GM03348 (cell line): ENCODE measurements at regions not wholly inside any gene's neighbourhood (a gene's known extent, or its start where the extent isn't known, plus 50 kb on each side); places are given as distances from the start of the nearest gene placed in this dataset.

ENCODE experiments used
- DNase-seq: peaks from one replicate; pipeline ENCODE4 v3.0.0; 2012; ENCODE audit warnings: low spot score

DNA sequence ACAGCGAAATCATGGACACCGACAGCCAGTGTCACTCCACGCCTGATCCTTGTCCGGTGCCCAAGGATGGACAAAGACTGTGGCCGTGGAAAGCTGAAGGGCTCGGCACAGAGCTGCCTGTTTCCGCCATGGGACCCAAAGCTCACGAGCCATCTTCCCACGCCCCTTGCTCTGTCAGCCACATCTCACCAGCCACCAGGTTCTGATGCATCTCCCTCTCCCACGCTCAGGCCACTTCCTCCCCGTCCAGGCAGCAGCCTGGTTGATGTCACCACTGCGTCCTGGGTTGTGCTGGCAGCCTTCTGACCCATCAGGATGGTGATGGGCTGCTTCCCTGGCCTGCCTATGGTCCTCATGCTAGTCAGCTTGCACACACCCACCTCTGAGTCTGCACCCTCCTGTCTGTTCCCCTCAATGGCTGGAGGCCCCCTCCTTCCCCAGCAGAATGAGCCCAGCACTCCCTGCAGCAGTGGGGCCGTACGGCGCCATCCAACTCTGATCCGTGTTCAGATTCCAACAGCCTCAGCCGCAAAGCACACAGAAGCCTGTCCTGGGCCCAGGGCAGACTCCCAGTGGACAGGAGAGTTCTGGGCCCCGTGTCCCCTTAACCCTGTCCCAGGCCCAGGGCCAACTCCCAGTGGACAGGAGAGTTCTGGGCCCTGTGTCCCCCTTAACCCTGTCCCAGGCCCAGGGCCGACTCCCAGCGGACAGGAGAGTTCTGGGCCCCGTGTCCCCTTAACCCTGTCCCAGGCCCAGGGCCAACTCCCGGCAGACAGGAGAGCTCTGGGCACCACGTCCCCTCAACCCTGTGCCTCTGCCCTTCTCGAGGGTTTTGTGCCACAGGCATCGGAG is 259.5 kb downstream of the BRD1 start:
- no peak for DNase-seq

DNA sequence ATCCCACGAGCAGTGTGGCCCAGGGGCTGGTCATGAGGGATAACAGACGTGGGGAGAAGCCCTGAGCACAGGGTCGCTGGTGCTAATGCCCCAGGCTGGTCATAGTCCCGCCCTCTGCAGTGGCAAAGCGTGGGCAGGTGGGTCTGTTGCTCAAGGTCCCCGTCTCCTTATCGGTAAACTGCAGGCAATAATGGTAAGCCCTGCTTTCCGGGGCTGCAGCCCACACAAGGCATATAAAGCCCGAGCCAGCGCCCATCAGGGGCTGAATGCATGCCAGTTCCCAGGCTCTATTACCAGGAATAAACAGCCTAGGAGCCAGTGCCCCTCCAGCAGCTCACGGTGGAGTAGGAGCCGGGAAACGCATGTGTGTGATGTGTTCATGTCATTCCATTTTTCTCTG is 261.0 kb downstream of the BRD1 start:
- no peak for DNase-seq

DNA sequence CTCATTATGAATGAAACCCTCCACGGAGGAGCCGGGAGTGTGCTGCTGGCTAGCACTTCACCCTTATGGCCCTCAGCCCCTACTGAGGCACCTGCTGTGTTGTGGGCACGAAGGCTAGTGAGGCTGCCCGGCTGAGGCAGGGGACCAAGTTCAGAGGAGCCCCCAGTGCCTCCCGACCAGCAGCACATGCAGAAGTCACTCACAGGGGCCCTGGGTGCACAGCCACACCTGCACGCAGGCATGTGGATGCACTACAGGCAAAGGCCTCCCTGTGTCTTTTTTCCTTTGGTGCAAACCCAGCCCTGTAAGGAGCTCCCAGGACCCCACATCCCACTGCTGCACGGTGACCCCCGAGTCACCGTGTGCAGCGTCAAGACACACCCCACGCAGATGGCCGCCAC is 261.5 kb downstream of the BRD1 start:
- no peak for DNase-seq

DNA sequence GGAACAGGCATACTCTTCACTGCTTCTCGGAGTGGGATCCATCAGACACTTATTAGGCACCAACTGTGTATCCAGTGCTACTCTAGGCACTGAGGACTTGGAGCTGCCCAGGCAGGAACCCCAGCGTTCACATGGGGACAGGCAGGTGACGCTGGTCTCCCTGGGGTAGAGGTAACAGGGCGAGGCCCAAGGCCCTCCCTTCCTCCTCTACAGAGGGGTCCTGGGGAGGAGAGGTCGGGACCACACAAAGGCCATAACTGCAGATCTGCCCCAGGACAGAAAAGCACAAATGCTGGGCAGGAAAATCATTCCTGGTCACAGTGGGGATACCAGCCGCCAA is 262.2 kb downstream of the BRD1 start:
- no peak for DNase-seq

DNA sequence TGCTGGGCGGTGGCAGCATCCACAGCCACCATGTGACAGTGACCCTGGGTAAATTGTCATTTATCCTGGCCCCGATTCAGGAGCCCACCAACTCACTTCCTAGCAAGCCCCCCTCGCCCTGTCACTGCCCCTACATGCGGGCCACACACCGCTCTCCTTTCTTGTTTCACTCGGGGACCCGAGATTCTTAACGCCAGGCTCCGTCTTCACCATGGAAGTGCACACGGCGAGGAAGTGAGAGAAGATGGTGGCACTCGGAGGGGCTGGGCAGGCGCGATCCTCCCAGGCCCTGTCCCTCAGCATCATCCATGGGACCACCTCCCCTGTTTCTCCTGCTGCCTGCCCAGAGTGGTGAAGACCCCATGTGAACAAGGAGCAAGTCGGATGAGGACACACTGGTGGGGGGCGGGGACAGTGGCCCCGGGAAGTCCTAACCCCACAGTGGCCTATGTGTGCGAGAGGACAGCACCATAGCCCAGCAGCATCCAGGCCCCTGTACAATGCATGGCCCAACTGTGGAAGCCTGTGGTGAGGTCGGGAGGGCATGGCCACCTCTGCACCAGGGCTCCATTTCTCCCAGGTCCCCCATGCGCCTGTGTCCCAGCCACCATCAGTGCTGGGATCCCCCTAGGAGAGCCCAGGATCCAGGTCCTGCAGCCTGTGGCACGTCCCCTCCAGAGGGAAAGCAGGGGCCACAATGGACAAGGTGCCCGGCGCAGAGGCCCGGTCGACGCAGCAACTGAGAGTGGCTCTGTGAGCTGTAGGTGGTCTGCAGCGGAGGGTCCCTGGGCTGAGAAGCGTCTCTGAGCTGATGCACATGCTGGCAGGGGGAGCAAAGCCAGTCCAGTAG is 262.8 kb downstream of the BRD1 start:
- DNase-seq = no peak

DNA sequence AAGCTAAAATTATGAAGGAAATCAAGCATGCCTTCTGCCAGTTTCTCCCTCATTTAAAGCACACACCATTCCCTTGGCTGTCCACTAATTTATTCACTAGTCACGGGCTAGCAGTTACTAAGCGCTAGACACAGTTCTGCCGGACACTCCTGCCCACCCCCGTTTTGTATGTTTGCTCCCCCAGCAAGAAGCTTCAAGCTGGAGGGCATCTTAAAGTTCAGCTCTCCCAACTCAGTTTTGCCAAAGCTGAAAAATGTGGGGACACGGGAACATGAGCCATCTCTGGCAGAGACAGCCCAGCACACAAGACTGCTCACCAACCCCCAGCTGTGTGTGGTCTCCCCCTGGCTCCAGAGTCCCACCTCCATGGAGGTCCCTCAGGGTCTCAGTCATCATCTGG is 263.6 kb downstream of the BRD1 start:
- DNase-seq = no peak

DNA sequence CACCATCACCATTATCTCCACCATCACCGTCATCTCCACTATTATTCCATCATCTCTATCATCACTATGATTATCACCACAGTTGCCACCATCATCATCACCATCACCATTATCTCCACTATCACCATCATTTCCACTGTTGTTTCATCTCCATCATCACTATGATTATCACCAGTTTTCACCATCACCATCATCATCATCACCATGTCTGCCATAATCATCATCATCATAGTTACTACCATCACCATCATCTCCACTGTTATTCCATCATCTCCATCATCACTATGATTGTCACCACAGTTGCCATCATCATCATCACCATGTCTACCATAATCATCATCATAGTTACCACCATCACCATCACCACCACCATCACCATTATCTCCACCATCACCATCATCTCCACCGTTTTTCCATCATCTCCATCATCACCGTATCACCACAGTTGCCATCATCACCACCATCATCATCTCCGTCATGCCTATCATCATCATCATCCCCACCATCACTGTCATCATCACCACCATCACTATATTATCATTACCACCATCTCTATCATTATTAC is 264.9 kb downstream of the BRD1 start:
- no peak for DNase-seq

DNA sequence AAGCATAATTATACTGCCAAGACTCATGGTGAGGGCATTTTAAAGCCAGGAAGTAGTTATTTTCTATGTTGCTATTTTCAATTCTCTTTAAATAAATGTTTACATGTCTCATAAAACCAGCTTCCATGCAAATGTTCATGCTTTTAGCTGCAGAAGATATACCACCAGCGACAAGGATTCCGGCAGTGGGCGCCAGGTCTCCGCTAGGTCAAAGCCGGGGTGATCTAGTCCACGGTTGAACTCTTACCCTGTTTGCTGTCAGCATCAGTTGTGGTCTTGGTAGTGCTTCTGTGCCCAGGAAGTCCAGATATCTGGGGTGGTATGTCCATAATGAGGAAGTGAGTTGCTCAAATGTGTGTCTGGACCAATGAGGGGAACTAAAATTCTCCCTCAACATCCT is 265.7 kb downstream of the BRD1 start:
- no peak for DNase-seq

DNA sequence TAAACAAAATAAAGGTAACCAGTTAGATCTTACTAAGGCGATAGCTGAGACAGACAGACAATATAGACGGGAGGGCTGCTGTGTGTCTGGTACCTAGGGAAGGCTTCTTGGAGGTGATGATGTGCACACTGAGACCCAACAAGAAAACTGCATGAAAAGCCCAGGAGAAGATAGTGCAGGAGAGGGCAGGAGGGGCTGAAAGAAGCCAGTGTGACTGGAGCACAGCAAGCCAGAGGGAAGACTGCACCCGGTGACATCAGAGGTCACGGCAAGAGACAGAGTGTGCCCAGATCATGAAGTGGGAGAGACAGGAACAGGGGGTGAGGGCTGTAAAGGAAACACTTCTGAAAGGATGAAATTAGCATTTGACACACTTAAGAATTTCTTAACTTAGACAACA is 266.3 kb downstream of the BRD1 start:
- no peak for DNase-seq

DNA sequence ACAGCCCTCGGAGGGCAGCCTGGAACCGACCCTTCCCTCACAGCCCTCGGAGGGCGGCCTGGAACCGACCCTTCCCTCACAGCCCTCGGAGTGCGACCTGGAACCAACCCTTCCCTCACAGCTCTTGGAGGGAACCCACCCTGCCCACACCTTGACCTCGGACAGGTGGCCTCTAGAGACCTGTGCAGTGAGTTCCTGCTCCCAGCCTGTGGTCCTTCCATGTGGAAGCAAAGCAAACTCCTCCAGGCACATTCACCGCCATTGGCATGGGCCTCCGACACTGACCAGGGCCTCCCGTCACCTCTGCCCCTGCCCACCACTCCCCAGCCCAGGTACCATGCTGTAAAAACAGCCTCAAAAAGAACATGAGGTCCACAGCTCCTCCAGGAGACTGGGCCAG is 272.1 kb downstream of the BRD1 start:
- no peak for DNase-seq

DNA sequence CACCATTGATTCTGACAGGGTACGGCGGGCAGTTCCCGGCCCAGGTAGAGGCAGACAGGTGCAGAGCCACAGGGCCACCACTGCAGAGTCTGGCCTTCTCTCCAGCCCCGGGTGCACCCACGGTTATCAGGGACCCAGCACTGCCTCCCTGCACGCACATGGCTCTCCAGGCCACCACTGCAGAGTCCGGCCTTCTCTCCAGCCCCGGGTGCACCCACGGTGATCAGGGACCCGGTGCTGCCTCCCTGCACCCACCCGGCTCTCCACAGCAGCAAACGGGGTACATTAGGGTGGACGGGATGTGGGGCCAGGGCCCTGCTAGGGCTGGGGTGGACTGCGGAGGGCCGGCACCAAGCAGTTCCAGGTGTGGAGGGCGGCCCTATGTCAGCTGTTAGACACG is 272.9 kb downstream of the BRD1 start:
- no peak for DNase-seq

DNA sequence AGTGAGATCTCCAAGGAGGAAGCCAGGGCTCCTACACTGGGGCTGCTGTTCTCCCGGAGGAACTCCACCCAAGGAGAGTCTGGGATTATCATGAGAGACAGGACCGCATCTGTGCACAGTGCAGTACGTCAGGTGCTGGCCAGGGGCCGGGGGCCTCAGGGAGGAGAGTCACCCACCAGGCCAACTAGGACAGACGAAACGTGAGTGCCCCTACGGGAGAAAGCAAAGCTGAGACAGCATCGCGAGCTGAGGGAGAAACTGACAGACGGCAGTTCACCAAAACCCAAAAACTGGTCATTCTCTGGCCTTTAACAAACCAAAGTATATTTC is 273.4 kb downstream of the BRD1 start:
- DNase-seq = no peak

DNA sequence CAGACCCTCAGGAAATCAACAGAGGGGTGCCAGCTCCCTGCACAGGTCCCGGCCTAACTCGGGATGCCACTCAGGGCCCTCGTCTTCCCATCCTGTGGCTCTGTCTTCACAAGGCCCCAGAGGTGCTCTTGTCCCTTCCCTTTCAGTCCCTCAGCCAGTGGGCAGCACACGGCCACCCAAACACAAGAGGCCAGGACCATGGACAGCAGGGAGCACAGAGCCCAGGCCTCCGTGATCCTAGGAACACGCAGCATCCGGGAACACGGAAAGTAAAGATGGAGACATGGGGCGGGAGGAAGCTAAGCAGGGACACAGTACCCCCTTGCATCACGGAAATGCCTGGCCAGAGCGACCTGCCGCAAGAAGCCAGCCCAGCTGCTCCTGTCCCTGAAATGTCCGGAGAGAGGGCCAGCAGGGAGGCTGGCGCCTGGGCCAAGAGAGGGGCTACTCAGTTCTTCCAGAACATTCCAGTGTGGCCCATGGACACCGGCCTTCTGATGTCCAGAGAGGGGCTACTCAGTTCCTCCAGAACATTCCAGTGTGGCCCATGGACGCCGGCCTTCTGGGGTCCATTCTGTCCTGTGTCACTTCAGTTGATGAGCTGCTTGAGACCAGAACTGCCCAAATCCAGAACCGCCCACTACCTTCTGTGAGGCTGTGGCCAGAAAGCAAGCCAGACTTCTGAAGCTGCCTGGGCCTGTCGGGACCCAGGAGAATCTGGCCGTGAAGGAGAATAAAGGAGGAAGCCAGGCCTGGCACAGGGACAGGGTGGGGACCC is 274.0 kb downstream of the BRD1 start:
- DNase-seq = no peak

DNA sequence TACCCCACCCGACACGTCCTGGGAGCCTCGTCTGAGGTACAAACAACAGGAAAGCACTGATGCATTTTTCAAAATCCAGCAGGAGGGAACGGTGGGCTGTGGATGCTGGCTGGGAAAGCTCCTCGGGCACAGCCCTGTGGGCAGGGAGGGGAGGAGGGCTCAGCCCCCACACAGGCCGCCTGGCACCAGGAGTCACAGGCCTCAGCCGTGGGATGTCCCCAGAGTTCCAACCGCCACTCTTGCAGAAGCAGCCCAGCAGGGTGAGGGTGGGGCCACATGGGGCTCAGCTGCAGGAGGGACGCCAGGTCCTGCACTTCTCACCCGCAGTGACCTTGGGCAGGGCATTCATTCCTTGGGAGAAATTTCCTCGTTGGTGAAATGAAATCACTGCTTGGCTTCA is 274.6 kb downstream of the BRD1 start:
- DNase-seq = no peak

DNA sequence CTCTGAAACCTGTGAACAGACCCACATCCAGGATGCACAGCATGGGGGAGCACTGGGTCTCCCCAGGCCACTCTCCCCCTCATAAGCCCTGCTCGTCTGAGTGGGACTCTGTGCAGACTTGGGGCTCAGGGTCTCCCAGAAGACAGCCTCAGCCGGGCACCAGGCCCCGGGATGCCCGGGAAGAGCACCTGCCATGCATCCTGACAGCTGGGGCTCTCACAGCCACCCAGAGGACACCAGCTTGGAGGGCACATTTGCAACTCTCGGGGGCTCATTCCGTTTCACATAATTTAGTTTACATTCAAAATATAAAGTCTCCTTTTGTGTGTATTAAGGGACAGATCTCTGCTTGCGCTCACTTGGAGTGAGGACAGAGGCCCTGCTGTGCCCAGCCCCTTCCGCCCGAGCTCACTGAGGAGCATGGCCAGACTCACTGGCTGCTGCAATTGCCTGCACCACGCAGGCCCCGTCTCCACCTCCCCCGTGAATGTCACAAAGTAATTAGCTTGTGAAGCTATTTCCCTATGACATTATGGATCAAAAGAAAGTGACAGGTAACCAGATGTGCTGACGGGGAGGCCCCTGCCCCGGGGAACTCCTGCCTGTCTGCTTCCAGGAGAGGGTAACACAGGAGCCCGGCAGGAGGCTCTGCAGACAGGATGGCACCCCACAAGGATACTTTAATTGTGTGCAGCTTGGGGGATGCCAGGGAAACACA is 275.6 kb downstream of the BRD1 start:
- DNase-seq = no peak

DNA sequence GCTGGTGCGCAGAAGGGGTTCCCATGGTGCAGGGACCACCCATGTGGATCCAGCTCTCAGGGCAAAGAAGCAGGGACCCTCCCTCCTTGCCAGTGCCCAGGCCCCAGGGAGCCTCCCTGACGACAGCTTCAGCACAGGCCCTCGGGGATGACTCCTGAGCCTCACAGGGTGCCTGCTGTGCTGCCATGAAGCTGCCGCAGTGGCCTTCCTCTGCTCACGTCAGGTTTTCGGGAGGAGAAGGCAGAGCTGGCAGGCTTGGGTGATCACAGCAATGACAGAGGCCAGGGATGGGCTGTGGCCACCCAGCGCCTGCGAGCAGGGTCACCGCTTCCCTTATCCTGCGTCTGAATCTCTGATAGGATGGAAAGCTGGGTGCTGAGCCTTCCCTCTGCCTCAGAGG is 276.2 kb downstream of the BRD1 start:
- DNase-seq = no peak

DNA sequence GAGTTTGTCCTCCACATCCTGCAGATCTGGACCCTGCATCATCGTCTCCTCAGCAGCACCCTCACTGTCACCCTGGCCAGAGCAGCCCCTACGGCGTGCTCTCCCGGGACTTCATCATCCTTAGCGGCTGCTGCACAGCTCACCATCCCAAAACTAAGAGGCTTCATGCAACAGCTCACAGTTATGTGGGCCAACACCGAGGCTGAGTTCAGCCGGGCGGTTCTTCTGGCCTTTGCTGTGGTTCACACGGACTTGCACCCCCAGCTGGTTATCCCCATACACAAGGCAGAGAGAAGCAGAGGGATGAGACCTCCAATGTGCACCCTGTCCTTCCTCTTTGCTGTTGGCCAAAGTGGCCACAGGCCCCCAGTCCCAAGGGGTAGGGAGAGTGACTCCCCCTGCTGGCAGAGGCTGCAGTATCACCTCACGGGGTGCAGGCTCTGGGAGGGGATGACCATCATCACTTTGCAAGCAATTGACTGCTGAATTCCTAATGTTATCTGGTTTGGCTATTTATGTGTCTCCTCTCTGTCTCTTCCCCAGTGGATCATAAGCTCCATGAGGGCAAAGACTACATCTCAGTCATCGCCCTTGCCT is 276.8 kb downstream of the BRD1 start:
- DNase-seq = no peak

DNA sequence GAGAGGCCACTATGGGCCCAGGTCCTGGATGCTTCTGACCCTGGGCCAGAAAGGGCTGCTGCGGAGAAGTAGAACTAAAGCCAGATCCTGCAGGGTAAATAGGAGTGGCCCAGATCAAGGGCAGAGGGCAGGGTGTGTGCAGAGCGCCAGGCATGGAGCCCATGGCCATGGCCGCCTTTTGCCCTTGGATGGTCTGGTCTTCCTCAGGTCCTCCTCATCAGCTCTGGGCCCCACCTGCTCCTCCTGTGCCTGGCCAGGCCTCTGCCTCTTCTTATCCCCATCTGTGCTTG is 277.6 kb downstream of the BRD1 start:
- DNase-seq = no peak

DNA sequence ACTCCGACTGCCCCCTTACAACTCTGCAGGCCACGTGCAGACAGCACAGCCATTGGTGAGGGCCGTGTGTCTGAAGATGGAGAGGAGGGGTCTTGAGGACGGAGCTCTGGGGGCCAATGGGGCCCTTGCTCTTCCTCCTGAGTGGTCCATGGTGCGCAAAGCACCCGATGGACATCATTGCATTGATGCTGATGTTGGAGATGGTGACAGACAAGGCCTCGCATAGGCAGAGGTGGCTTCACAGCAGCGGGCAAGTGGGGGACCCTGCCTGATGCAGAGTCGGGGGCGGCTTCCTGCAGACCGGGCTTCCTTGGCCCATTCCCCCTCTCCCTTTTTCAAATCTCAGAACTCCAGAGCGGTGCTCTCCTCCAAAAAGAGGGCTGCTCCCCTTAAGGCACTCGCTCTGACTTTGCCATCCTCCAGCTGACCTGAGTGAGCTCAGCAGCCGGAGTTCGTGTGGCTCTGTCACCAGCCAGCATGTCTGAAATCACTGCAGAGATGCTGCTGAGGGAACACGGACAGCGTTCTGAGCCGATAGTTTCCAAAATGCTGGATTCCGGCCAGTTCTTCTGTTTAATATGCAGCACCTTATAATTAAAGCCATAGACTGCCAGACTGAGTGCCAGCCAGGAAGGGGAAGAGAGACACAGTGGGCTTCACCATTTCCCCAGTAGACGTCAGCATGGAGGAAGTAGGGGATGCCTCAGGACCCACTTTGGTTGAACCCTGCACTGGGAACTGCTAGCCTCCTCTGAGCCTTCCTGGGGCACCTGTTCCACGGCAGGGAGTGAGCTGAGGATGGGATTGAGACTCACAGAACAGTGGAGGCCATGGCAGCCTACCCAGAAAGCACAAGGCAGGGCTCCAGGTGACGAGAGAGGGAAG is 278.2 kb downstream of the BRD1 start:
- DNase-seq = no peak

DNA sequence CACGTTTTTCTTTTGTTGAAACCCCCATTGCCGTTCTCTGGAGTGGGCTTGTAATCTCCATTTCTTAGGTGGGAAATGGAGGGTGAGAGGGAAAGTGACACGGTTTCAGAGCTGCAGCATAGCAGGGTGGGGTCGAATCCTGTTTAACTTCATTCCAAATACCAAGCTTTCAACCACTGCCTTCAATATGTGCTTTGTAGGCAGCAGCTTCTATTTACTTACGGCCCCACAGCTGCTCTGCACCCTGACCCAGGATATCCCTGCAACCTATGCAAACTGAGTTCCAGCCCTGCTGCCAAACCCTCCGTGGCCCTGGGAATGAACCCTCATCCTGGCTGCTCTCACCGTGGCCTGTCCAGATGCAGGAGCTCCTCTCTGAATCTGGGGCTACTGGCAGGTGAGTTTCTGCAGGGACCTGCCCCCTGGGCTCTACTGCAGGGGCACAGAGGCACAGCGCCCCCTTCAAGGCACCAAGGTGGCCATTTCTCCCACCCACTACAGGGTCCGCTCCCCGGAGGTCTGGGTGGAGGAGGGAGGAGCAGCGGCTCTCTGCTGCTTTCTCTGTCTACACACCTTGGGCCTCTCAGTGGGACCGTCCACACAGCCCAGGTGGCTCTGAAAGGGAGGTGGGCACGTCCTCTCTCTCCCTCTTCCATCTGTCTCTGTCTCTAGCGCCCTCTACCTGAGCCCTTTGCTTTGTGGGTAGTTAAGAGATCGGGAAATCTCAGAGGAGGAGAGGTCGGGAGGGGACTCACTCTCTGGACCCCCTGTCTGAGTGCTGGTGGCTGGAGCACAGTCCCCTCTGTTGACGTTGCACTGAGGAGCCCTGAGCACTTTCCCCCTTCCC is 279.1 kb downstream of the BRD1 start:
- DNase-seq = no peak
